ENCODE measurements at regions not wholly inside any gene's neighbourhood (a gene's known extent, or its start where the extent isn't known, plus 50 kb on each side); places are given as distances from the start of the nearest gene placed in this dataset.

DNA sequence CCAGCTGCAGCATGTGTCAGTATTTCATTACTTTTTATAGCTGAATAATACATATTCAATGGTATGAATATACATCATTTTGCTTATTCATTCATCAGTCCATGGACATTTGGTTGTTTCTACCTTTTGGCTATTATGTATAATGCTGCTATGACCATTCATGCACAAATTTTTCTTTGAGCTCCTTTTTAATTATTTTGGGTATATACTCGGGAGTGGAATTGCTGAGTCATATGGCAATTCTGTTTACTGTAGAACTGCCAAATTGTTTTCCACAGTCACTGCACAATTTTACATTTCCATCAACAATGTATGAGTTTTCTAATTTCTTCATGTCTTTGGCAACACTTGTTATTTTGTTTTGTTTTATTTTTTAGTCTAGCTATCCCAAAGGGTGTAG, 405.9 kb upstream of the PITX2 start:
- TF ChIP-seq EZH2 (IDR thresholded peaks at IDR 0.05) = no peak
- no peak for TF ChIP-seq FOXP2 (optimal IDR thresholded peaks at IDR 0.05; ENCODE audit: control extremely low read depth, extremely low read length, insufficient read depth)
- no peak for TF ChIP-seq POLR2AphosphoS5 (IDR thresholded peaks at IDR 0.05; ENCODE audit: borderline replicate concordance, low read depth, low read length)

Measured in SK-N-MC (cell line).